ENCODE measurements at regions not wholly inside any gene's neighbourhood (a gene's known extent, or its start where the extent isn't known, plus 50 kb on each side); places are given as distances from the start of the nearest gene placed in this dataset.

DNA sequence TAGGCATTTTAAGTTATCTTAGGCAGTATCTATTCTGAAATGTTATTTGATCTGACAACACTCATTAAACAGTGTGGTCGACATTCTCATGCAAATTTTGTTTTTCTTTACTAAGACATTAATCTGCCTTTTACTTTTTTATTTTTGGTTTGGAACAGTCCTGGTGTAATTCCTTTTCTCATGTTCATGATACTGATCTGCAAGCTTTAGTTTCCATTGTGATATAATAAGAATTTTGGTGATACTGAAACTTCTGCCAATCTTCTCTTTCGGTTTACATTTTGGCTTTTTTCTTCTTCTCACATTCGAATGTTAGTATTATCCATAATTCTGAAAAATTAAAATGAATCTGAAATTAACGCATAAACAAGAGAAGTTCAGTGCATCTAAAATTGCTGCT is 281.9 kb upstream of the MTPN start:
- DNase-seq (ENCODE audit: insufficient read length, low spot score) (no peak), FAIRE-seq (no peak)
- TF ChIP-seq, protein P1, sequence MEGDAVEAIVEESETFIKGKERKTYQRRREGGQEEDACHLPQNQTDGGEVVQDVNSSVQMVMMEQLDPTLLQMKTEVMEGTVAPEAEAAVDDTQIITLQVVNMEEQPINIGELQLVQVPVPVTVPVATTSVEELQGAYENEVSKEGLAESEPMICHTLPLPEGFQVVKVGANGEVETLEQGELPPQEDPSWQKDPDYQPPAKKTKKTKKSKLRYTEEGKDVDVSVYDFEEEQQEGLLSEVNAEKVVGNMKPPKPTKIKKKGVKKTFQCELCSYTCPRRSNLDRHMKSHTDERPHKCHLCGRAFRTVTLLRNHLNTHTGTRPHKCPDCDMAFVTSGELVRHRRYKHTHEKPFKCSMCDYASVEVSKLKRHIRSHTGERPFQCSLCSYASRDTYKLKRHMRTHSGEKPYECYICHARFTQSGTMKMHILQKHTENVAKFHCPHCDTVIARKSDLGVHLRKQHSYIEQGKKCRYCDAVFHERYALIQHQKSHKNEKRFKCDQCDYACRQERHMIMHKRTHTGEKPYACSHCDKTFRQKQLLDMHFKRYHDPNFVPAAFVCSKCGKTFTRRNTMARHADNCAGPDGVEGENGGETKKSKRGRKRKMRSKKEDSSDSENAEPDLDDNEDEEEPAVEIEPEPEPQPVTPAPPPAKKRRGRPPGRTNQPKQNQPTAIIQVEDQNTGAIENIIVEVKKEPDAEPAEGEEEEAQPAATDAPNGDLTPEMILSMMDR (IDR thresholded peaks at IDR 0.05; ENCODE audit: insufficient read depth, missing control alignments) = no peak

DNA sequence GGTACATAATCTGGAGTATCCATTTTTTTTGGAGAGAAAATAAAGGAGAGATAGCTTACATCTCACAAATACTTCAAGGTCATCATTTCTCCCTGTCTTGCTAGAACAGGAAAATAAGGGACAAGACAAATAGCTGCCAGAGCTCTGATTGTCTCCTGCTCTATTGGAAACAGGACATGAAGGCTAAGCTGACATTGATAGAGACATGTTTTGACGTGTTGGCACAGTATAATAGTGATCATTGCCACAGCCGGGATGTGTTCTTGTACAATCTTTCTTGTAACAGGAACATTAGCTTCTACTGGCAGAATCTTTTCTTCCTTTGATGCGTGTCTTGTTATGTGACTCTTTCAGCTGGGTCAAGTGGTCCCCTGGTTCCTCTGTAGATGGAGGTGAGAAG is 279.3 kb upstream of the MTPN start:
- TF ChIP-seq, protein P1 (IDR thresholded peaks at IDR 0.05; ENCODE audit: insufficient read depth, missing control alignments) = no peak
- FAIRE-seq = no peak
- no peak for DNase-seq (ENCODE audit: insufficient read length, low spot score)

DNA sequence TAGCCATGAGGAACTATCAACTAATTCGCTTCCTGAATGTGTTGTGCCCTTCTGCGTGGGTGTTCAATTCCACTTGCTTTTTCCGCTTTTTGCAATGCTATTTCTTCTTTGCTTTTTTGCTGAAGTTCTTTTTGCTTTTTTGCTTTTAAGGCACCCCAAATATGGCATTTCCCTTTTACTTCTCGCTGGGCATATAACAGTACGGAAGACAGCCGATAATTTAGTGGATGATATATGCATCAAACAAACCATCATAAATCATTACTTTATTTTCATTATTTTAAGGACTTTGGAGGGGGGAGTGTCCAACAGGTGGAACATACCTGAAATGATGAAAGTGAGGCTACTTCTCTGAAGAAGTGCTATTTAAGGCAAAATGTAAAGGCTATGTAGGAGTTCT is 277.0 kb upstream of the MTPN start:
- DNase-seq (ENCODE audit: insufficient read length, low spot score) (no peak), FAIRE-seq (no peak)
- TF ChIP-seq, protein P1 (IDR thresholded peaks at IDR 0.05; ENCODE audit: insufficient read depth, missing control alignments) = no peak

DNA sequence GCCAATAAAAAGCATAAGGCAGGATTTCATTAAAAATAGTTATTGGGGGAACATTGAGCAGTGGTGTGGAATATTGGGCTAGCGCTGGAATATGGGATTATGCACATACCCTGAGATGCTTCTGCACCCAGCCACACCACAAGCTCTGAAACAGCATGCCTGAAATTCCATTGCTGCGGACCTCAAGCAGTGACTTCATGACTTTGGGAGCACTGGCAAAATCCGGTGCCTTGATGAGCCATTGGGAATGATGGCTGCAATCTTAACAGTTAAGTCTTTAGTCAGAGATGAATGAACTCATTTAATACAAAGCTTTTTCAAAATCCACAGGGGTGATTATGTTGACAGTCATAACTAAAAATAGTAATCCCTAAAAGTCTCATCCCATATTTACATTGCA is 274.7 kb upstream of the MTPN start:
- TF ChIP-seq, protein P1 (IDR thresholded peaks at IDR 0.05; ENCODE audit: insufficient read depth, missing control alignments) = no peak
- FAIRE-seq = no peak
- DNase-seq (ENCODE audit: insufficient read length, low spot score) = no peak

DNA sequence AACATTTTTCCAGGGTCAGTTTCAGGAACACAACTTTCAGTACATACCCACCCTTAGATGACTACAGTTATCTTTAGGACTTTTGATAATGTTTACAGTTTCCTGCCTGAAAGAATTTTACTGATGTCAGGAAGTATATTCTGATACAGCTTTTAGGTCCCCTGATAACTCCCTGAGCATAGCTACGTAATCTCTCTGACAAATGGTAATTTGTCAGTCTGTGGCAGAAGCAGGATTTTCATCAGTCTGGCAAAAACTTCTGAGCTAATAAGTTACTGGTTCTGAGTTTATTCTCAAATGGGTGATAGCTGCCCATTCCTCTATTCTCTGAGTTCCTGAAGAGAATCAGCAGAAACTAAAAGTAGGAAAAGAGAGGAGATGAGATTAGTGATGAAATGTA is 270.1 kb upstream of the MTPN start:
- TF ChIP-seq, protein P1 (IDR thresholded peaks at IDR 0.05; ENCODE audit: insufficient read depth, missing control alignments) = no peak
- no peak for DNase-seq (ENCODE audit: insufficient read length, low spot score)
- FAIRE-seq = no peak

DNA sequence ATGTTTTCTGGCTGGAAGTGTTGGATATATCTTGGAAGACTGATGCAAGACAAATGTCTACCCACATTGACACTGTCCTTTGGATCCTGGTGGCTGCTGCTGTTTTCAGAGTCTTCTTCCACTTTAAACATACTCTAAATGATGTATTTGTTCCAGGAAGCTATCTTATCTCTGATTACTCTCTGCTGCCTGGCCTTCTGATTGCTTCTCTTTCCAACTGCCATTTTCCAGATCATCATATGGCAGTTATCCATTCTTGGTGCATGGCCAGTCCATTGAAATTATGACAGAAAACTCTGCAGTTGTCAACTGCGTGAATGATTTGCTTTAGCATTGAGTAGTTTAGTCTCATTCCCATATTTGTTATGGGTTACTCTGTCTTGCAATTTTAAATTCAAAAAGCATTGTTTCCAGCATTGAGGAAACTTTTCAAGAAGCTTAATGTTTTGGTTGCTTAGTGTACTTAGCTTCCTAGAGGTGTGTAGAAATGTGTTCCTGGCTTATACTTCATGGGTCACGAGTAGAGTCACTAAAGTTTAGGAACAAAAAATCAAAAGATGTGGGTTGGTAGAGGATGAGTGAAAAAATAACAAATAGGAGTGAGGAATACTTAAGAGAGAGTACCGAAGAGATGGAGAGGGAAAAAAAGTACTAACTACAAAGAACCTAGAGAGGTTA is 268.3 kb upstream of the MTPN start:
- DNase-seq (ENCODE audit: insufficient read length, low spot score) (no peak), FAIRE-seq (no peak)
- TF ChIP-seq, protein P1 (IDR thresholded peaks at IDR 0.05; ENCODE audit: insufficient read depth, missing control alignments) = no peak

DNA sequence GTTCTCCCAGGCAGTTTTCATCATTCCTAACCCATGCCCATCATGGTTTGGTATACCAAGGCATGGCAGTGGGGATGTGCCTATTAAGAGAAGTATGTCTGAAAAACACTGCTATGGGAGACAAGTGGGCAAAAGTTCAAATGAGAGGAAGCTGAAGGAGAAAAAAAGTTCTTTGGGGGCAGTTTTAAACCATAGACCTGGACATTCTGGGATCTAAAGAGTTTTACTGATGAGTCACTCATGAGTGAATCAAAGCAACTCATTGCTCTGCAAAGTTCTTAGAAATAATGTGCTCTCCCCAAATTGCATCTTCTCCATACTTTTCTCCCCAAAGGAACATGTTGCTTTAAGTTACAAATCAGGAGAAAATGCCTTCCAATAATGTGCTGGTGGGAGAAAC is 256.9 kb upstream of the MTPN start:
- no peak for DNase-seq (ENCODE audit: insufficient read length, low spot score)
- TF ChIP-seq, protein P1 (IDR thresholded peaks at IDR 0.05; ENCODE audit: insufficient read depth, missing control alignments) = no peak
- FAIRE-seq = no peak

Measured in D721Med (cell line).